HT-29 (cell line): ENCODE measurements at regions not wholly inside any gene's neighbourhood (a gene's known extent, or its start where the extent isn't known, plus 50 kb on each side); places are given as distances from the start of the nearest gene placed in this dataset.
"Not testable (repeated sequence)": the region's sequence is repeated elsewhere in the genome, so short reads cannot be mapped to it uniquely, and the experiment has no call there.

Experiments used
- DNase-seq: peaks from one replicate; pipeline ENCODE4 v3.0.0-alpha.2; 2015; ENCODE audit warnings: low spot score

DNA sequence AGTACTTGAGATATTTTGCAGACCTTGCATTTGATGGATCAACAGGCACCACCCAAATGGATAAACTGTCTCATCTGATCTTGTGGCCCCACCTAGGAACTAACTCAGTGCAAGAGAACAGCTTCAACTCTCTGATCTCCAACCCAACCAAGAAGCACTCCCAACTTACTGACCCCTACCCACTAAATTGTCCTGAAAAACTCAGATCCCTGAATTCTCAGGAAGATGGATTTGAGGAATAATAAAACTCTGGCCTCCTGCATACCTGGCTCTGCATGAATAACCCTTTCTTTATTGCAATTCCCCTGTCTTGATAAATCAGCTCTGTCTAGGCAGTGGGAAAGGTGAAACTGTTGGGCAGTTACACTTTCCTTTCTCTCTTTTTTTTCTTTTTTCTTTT, 247.9 kb downstream of the ZPLD1 start:
- no peak for DNase-seq

DNA sequence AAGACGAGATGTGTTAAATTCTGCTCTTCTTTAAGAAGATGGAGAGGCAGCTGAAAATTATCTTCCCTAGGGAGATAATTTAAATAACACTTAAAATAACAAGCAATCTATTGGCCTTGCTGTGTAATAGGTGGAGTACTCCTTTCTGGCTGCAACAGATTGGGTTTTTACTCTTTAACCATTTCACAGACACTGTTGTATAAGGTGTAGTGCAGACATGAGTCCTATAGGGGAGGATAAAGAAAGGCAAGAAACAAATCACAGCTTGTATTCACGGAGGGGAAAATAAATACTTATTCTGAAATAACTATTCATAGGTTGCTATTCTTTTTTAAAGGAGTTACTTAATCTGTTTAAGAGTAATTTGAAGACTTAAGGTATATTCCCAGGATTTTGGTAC, 252.0 kb downstream of the ZPLD1 start:
- DNase-seq = no peak

DNA sequence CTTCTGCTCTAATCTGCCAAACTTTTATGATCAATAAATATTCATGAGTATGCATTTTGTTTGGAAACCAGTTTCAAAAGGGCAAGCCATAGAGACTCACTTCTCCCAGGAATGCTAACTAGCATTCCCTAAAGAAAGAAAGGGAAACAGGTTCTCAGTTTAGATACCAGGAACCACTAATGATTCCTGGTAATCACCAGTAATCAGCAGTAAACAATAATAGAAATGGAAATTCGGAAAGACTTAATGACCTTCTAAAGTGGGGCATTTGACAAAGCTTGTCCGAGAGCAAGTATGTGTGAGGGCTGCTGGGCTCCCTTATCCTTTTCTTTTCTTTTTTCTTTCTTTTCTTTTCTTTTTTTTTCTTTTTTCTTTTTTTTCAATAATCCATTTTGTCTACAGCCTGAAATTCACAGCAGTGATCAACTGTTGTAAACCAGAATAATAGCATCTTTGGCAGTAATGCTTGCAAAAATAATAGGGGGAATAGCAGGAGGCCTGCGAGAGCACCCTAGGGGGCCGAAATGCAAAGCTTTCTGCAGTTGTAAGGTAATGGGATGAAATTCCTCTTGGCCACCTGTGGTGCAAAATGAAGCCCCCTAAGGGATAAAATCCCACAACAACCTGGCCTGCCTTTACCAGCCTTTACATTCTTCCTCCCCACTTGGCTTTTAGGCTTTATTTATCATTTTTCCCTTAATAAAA, 253.2 kb downstream of the ZPLD1 start:
- DNase-seq = no peak

DNA sequence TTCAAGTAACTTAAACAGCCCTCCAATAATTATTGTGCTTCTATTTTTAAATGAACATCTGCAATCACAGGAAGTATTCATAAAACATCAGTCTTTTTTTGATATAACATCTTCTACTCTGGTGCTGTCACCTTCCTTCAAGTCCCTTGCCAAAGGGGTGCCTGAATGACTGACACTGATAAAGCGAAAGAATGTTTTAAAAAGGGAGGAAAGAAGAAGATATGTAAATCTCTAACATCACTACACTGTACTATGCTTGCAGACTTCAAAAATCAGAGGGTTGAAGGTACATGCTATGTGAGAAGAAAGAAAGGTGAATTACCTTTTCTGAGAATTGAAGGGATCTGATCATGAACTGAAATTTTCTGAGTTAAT, 253.7 kb downstream of the ZPLD1 start:
- no peak for DNase-seq

DNA sequence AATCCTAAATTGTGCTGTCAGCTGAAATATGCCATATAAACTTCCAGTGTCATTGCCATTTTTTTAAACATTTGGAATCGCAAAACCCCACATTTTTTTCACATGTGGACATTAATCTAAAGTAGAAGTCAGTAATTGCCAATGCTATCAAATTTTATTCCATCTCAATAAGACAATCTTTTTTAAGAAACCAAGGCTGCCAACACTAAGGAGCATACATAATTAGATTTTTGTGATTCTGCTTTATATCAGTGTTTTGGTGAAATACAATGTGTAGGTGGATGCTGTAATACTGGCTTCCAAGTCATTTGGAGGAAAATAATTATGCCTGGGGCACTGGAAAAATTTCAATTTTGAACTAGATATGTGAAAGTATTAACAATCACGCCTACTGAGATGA, 256.7 kb downstream of the ZPLD1 start:
- DNase-seq = no peak

DNA sequence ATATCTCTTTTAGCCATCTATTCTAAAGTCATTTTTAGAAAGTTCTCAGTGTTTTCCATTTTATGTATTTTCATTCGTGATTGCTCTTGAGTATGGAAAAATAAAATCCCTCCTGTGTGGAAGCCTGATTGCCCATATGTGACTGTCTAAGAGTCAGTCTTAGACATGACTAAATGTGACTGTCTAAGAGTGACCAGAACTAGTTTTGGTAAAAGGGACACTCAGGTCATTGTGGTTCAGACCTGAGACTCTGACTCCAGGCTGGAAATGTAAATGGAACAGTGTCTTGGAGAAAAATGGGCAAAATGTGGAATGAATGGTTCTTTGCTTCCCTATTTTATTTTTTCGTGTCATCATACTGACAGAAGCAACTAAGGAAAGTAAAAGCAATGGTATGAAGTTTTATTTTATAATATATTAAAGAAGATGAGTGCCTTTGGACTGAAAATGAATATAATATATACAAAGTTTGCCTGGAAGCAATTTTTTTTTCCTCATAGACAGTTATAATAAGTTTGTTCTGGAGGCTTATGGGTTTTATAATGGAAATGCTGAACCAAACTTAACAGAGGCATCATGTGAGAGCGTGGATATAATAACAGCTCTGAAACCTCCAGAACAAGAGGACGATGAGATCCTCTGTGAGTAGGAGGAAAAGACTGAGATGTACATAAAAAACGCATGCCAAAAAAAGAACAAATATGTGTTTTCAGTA, 264.4 kb downstream of the ZPLD1 start:
- DNase-seq = no peak

DNA sequence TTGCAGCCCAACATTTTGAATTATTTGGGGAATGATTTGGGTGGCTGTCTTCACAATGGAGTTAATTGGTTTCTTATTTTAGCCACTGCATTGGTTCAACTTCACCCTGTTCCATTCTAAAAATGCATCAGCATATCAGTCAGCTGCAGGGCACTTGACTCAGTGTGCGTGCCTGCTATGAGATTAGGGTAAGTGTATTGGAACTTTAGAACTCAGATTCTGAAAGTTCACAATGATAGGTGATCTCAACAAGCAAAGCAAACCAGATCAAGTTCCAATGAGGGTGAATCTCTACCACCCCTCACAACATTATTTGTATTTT, 265.0 kb downstream of the ZPLD1 start:
- DNase-seq = no peak

DNA sequence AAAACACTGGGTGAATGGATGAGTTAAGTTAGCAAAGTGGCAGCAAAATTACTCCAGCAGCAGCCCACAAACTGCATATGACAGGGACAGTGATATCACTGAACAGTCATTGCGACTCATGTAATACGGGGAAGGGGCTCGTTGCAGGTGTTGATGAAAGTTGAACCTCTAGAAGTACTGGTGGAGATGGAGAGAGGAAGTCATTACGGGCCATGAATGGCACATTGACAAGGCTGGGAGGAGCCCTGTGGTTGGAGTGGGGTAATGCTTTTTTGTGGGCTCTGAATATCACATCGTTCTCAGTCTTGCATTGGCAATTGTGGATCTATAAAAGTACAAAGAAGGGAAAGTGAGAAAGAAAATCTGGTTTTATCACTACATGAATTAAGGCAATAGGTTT, 278.1 kb downstream of the ZPLD1 start:
- no peak for DNase-seq

DNA sequence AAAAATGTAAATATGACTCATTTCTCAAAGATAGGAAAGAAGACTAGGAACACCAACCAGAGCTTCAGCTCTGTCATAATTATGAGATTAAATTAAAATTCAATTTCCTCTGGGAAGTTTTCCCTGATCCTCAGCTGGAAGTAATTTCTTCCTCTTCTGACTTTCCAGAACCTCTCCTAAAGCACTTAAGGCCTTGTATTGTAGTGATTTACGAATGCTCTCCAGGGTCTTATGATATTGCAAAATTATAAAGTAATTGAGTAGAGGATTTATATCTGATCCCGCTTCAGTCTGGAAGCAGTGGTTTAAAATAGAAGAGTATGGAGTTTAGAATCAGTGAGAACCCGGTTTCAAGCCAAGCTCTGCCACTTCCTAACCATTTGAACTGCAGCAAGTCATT, 279.8 kb downstream of the ZPLD1 start:
- DNase-seq = no peak

DNA sequence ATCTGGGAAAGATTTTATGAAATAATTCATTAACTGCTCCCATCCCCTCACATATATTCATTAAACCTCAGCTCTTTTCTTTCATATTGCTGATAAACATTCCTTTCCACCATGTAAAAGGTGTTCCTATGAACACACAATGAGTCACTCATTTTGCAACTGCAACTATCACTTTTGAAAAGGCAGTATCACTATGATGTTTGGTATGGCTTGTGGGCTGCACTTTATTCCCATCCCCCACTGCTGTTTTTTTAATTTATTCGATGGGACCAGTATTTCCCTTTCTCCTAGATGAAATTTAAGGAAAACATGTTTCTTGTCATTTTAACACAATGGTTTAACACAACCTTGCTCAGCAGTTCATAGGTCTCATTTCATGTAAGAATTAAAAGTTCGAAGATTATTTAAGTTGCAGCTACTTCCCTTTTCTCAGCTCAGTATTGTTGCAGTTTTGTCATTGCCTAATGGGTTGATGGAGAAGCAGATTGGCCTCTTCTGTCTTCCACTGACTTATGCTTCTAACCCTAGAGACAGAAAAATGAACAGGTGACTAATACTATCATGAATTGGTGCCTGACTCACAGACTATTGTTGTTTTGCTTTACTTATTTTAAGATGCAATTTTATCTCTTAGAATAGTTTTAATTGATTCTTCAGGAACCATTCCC, 280.3 kb downstream of the ZPLD1 start:
- DNase-seq = peak; percentile 17

DNA sequence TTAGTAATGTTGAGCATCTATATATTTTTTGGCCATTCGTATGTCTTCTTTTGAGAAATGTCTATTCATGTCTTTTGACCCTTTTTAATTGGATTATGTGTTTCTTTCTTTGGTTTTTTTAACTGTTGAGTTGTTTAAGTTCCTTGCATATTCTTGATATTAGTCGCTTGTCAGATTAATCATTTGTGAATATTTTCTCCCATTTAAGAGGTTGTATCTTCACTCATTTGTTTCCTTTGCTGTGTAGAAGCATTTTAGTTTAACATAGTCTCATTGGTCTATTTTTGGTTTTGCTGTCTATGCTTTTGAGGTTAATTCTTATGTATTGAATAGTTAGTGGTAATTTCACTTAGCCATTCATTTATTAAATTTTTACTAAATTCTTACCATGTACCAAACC, 283.8 kb downstream of the ZPLD1 start:
- DNase-seq = no peak

DNA sequence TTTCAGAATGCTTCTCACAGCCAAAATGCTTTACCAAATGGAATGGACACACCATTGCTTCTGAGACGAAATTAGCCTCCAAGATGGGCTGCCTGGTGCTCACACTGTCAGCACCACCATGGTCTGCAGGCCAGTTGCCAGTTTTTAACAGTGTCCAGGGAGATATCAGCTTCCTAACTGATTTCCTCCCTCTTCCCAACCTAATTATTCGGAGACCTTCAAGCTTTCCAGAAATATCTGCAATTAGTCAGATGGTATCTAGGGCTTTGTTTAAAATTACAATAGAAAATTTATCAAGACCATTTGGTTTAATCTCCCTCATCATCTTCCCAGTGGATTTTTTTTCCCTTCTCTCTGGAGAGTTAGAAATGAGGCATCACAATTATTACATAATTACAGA, 287.5 kb downstream of the ZPLD1 start:
- no peak for DNase-seq

DNA sequence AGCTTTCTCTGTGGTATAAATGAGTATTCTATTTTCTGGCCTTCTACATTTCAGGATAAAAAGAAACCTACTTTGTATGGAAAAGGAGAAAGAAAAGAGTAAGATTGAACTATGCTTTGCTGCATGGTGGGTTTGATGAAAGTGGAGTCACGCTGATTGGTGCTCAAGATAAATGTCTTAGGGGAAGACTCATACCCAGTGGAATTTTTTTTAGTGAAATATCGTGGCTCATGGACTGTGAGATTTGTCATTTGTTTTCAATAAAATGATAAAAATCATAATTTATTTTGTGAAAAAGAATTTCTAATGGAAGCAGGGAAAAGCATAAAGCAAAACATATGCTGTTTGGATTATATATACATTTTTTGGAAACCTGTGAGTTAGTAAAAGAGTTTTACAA, 292.5 kb downstream of the ZPLD1 start:
- DNase-seq = no peak

DNA sequence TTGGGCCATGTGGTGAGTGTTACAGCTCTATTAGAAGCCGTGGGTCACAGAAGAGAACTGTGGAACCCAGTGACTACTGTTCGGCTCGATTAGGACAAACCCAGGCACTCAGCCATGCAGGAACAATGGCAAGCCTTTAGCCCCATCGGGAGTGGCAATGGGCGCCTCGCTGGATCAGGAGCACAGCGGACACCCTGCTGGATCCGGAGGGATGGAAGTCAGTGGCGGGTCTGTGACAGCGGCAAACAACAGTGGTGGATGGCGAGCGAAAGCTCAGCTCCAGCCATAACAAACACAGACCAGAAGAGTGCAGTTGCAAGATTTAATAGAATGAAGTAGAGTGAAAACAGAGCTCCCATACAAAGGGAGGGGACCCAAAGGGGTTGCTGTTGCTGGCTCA, 297.8 kb downstream of the ZPLD1 start:
- DNase-seq = not testable (repeated sequence)

DNA sequence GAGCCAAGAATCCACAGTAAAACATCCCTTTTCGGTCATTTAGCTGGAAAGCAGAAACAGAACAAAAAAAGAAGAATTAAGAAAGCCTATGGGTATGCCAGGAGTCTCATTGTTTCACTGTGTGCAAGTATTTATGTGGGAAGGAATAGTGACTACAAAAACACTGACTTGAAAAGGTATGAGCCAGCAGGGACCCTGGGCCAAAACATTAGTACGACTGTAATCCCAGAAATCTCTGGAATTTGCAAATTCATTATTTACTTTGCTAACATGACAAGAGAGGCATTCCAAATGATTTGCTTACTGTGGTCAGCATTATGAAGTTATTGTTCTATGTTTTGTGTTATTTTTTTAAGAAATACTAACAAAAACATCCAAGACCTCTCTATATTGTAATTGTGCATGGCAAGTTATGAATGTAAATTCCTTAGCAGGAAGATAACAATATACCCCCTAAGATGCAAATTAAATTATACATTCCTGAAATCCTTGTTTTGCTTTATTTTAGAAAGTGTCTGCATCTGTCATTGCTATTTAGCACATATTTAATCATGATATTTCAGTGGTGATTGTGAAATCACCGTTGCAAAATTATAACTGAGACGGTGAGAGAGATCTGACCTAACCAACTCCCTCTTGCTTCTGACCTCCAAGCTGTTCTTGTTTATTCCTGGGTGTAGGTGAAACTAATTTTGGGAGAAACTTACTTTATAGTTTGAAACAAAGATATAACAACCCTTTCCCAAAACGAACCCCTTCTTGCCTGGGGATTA, 299.2 kb downstream of the ZPLD1 start:
- DNase-seq = no peak

DNA sequence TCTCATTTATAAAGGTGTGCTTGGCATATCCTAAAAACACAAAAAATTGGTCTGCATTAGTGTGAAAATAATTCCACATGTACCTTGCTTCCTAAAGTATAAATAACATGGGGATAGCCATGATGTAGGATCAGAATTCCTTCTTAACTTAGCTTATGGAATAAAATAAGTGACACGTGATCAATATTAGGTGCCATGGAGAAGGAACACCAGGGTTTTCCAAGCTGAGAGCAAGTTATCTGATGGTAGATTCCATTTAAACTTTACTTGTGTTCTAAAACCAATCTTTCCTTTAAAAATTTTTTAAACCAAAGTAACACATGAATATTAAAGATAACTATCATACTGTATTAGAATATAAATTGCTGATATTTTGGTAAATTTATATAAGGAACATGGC, 300.5 kb downstream of the ZPLD1 start:
- DNase-seq = no peak

DNA sequence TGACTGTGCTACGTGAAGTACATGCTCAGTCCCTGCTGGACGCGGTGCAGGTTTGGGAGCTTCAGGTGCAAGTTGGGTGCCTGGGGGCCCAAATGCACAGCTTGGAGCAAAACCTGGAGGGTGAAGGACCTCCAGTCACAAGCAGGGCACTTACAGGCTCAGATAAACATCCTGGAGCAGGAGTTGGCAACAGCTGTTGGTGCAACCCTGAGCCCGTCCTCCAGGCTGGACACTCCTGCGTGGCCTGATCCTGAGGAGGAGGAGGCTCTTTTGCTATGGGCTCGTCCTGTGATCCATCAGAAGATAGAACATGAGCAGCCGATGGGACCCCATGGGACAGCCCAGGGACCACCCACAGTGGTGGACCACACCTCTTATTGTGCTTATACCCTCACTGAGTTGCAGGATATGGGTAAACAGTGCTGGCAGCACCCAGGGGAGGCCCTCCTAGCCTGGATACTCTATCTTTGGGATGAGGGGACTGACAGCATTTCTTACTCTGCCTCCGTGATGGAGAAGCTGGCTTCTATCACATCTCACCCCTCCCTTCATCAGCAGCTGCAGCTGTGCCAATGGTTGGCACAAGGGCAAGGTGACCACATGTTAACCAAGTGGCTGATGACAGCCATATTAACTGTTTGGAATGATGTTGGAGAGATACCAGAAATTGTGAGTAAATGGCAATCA, 301.6 kb downstream of the ZPLD1 start:
- no peak for DNase-seq

DNA sequence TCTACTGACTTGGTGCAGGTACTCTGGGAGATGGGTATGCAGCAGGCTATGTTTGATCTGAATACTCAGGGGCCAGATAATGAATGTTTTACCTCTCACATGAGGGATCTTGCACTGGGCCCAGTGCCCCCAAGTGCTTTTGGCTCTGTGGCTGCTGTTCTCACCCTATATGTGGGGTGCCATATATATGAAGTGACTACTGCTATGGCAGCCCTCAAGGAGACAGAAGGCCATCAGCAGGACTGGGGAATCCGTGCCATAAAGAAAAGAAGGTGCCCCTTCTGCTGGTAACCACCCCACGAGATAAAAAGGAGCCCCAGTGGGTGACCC, 302.1 kb downstream of the ZPLD1 start:
- DNase-seq = no peak

DNA sequence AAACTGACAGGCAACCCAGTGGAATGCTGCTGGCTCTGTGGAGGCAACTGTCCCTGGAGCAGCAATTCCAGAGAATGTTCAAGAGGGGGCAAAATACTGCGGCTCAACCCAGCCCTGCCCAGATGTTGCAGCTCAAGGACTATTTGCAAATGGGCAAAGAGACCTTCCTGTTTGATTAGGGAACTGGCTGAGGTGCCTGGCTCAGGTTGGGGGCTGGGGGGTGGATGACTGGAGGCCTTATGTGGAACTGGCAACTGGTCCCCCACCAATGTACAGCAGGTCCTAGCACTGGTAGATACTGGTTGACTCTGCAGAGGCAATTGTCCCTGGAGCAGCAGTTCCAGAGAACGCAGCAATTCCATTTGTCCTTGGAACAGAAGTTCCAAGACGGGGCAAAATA, 302.5 kb downstream of the ZPLD1 start:
- DNase-seq = no peak

DNA sequence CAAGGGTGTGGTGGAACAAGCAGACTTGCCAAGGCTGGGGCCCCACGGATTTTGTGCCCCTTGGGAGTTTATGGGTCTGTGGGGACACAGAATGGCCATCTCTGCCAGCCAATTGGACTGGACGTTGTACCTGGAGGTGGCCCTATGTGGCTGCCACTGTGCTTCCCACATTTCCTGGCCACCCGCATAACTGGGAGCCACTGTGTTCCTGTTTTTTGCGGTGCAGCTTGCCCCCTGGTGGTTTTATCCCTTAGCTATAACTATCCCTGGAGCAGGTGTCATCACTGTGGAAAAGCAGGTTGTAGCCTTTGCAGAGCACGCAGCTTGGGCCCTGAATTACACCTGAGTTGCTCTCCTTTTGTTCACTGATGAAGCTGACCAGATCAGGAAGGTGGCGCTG, 306.3 kb downstream of the ZPLD1 start:
- DNase-seq = peak; percentile 35

DNA sequence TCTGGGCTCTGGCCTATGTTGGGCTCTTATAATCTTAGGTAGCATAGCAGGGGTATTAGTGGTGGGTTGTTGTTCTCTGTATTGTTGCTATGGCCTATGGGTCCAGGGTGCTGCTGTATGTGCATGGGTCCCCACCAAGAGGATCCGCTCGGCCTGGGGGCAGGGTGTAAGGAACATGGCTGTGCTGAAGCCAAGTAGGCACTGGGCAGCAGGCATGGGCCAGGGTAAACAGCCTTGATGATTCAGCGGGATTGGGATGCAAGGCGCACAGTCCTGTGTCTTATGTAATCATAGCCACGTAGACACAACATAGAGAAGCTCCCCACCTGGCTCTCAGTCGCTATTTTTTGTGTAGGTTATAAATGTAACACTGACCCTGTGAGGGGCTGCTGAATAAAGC, 306.9 kb downstream of the ZPLD1 start:
- no peak for DNase-seq

DNA sequence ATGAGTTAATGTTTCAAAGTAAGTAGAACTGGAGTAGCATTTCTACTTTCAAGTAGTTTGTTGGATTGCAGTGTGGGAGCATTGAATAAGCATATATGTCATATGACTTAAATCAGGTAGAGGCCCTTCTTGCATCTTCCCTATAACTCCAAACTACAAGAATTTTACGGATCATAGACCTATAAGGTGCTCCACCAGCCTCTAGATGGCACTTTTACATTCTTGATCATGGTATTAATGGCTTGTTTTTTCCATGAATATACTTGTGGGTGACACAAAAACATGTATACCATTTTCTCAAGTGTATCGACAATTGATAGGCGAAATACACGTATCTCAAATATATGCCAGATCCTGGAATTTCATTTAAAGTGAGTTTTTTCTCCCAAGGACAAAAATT, 311.1 kb downstream of the ZPLD1 start:
- peak; percentile 63 for DNase-seq
